Smooth muscle cell (in vitro differentiated cells): ENCODE measurements at regions not wholly inside any gene's neighbourhood (a gene's known extent, or its start where the extent isn't known, plus 50 kb on each side); places are given as distances from the start of the nearest gene placed in this dataset.

Experiments used
- DNase-seq: peaks from one replicate; lab custom pipeline; 2025; ENCODE audit not compliant: unreplicated experiment; lab: John Stamatoyannopoulos, UW
- H2AFZ ChIP-seq: fragments of 200-600 bp; sonication (generic); 2 replicates; pipeline ENCODE4 v1.6.0; 2016; ENCODE audit warnings: antibody characterized with exemption, low read depth, mild to moderate bottlenecking
- H3F3A ChIP-seq: fragments of 200-600 bp; sonication (generic); 2 replicates; pipeline ENCODE4 v1.6.0; 2017; ENCODE audit warnings: antibody characterized with exemption, low read depth
- H3K27ac ChIP-seq: fragments of 200-600 bp; sonication (generic); 2 replicates; pipeline ENCODE4 v1.5.1; 2016; ENCODE audit warnings: low read depth, mild to moderate bottlenecking
- H3K27me3 ChIP-seq: fragments of 200-600 bp; sonication (generic); 2 replicates; pipeline ENCODE4 v1.6.1; 2016; ENCODE audit warnings: low read depth, mild to moderate bottlenecking
- H3K36me3 ChIP-seq: fragments of 200-600 bp; sonication (generic); 2 replicates; pipeline ENCODE4 v1.5.1; 2016; ENCODE audit warnings: low read depth
- H3K4me1 ChIP-seq: fragments of 200-600 bp; sonication (generic); 2 replicates; pipeline ENCODE4 v1.5.1; 2016; ENCODE audit warnings: low read depth
- H3K4me2 ChIP-seq: fragments of 200-600 bp; sonication (generic); 2 replicates; pipeline ENCODE4 v1.6.0; 2016; ENCODE audit warnings: mild to moderate bottlenecking
- H3K4me3 ChIP-seq: fragments of 200-600 bp; sonication (generic); 2 replicates; pipeline ENCODE4 v1.5.1; 2016; ENCODE audit warnings: mild to moderate bottlenecking
- H3K79me2 ChIP-seq: fragments of 200-600 bp; sonication (generic); 2 replicates; pipeline ENCODE4 v1.6.0; 2016; ENCODE audit warnings: low read depth, mild to moderate bottlenecking
- H3K9ac ChIP-seq: fragments of 200-600 bp; sonication (generic); 2 replicates; pipeline ENCODE4 v1.6.0; 2016; ENCODE audit warnings: low read depth
- H3K9me3 ChIP-seq: fragments of 200-600 bp; sonication (generic); replicated peaks from 2 replicates; pipeline ENCODE4 v1.5.1; 2016; ENCODE audit warnings: low read depth
- H4K20me1 ChIP-seq: fragments of 200-600 bp; sonication (generic); 2 replicates; pipeline ENCODE4 v1.6.0; 2016; ENCODE audit warnings: low read depth
- WGBS: methylation state at CpG from one replicate; pipeline ENCODE4 v1.1.7; 2016; ENCODE audit warnings: low lambda C conversion rate; 5-methylcytosine and 5-hydroxymethylcytosine counted together
- TF ChIP-seq, protein P1 (sequence below): fragments of 200-600 bp; sonication (generic); IDR thresholded peaks from 2 replicates; pipeline ENCODE4 v1.5.1; 2017; ENCODE audit warnings: borderline replicate concordance, mild to moderate bottlenecking, antibody characterized with exemption; ENCODE audit not compliant: insufficient read depth, poor library complexity, severe bottlenecking

DNA sequence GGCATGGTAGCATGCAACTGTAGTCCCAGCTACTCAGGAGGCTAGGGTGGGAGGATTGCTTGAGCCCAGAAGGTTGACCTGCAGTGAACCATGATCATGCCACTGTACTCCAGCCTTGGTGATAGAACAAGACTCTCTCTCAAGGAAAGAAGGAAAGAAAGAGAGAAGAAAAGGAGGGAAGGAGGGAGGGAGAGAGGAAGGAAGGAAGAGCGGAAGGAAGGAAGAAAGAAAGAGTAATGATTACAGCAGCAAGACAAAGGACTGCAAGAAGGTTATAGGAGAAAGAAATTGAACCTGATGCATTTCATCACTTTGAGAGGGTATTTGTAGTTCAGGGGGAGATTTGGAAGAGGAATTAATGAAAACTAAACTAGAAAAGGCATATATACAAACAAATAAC, 155.7 kb downstream of the LACC1 start:
- Histone ChIP-seq H3K9me3 (no peaks in the 10 kb centered on the region), H3K27me3 (no peaks in the 10 kb centered on the region), H4K20me1 (no peaks in the 10 kb centered on the region), H2AFZ (no peak overlapping the region), H3F3A (peaks cover 8% of the 10 kb centered on the region), H3K27ac (no peak overlapping the region), H3K4me3 (no peak overlapping the region), H3K36me3 (no peaks in the 10 kb centered on the region), H3K9ac (no peak overlapping the region), H3K4me2 (no peak overlapping the region), H3K79me2 (no peaks in the 10 kb centered on the region), H3K4me1 (peaks cover 11% of the 10 kb centered on the region)
- 90% methylated on average over 1 of the region's 1 CpG for WGBS
- no peak for DNase-seq
- TF ChIP-seq, protein P1, sequence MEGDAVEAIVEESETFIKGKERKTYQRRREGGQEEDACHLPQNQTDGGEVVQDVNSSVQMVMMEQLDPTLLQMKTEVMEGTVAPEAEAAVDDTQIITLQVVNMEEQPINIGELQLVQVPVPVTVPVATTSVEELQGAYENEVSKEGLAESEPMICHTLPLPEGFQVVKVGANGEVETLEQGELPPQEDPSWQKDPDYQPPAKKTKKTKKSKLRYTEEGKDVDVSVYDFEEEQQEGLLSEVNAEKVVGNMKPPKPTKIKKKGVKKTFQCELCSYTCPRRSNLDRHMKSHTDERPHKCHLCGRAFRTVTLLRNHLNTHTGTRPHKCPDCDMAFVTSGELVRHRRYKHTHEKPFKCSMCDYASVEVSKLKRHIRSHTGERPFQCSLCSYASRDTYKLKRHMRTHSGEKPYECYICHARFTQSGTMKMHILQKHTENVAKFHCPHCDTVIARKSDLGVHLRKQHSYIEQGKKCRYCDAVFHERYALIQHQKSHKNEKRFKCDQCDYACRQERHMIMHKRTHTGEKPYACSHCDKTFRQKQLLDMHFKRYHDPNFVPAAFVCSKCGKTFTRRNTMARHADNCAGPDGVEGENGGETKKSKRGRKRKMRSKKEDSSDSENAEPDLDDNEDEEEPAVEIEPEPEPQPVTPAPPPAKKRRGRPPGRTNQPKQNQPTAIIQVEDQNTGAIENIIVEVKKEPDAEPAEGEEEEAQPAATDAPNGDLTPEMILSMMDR = no peak

GRCh38 chr13:44040070-44040817, 160.5 kb downstream of the LACC1 start:
- no peaks in the 10 kb centered on the region for H3K79me2 ChIP-seq
- no peaks in the 10 kb centered on the region for H3F3A ChIP-seq
- H3K9ac ChIP-seq = no peak overlapping the region
- H3K4me3 ChIP-seq = no peak overlapping the region
- no peaks in the 10 kb centered on the region for H4K20me1 ChIP-seq
- peak overlapping the region; percentile 37 for H3K27ac ChIP-seq
- peak overlapping the region; percentile 25 for H3K4me2 ChIP-seq
- H2AFZ ChIP-seq = no peak overlapping the region
- H3K36me3 ChIP-seq = no peaks in the 10 kb centered on the region
- DNase-seq = no peak
- H3K27me3 ChIP-seq = no peaks in the 10 kb centered on the region
- peaks cover 8% of the 10 kb centered on the region for H3K4me1 ChIP-seq
- WGBS = 94% methylated on average over 1 of the region's 1 CpG
- no peaks in the 10 kb centered on the region for H3K9me3 ChIP-seq
- TF ChIP-seq, protein P1 = no peak

DNA sequence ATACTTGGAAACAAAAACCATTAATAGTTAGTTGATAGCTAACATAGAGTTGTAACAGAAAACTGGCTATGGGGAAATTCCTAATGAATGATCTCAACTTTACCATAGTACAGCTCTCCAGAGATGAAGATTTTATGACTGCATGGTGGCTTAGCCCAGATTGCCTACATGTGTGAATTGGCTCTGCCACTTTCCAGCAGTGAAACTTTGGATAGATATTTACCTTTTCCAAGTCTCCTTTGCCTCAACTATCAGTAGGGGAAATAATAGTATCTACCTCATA, 161.1 kb downstream of the LACC1 start:
- Histone ChIP-seq H3K9ac (no peak overlapping the region), H4K20me1 (no peaks in the 10 kb centered on the region), H3K27ac (peak overlapping the region; percentile 37), H3K79me2 (no peaks in the 10 kb centered on the region), H2AFZ (no peak overlapping the region), H3K4me2 (no peak overlapping the region), H3K36me3 (no peaks in the 10 kb centered on the region), H3F3A (no peaks in the 10 kb centered on the region), H3K4me1 (peaks cover 12% of the 10 kb centered on the region), H3K9me3 (no peaks in the 10 kb centered on the region), H3K27me3 (no peaks in the 10 kb centered on the region), H3K4me3 (no peak overlapping the region)
- DNase-seq = no peak
- TF ChIP-seq, protein P1 = no peak

DNA sequence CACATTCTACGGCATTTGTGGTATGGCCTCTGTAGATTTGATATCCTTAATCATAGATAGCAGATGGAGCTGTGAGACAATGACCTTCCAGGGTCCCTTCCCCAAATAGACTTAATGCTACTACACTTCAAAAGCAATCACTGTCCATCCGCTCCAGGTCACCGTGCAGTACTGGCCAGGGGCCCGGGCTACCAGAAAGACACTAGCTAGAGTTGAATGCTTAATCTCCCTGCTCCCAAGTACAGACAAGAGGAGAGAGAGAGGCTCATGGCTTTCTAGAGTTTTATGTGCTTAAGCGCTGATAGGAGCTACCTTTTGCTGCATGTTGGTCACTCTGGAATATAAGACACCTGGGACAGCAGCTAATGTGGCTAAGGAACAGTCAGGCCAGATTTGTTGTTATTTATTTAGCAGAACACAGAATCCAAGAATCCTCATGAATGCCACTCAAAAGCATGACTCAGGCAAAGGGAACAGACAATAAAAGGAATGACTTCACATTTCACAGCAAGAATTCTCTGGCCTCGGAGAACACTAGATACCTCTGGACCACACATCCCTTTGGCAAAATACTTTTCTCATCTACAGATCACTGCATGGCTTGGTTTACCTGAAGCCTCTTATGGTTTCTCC, 165.0 kb downstream of the LACC1 start:
- Histone ChIP-seq H3K36me3 (no peaks in the 10 kb centered on the region), H3K4me3 (no peak overlapping the region), H3K79me2 (no peaks in the 10 kb centered on the region), H3K9me3 (no peaks in the 10 kb centered on the region), H3K27me3 (no peaks in the 10 kb centered on the region), H3K9ac (no peak overlapping the region), H3K4me1 (peaks cover 18% of the 10 kb centered on the region), H3K4me2 (no peak overlapping the region), H4K20me1 (no peaks in the 10 kb centered on the region), H2AFZ (no peak overlapping the region), H3F3A (no peaks in the 10 kb centered on the region), H3K27ac (no peak overlapping the region)
- 75% methylated on average over 6 of the region's 6 CpGs for WGBS
- TF ChIP-seq, protein P1 = no peak
- DNase-seq = no peak
